Suprapubic skin (tissue), 4 donors: ENCODE measurements at regions not wholly inside any gene's neighbourhood (a gene's known extent, or its start where the extent isn't known, plus 50 kb on each side); places are given as distances from the start of the nearest gene placed in this dataset.

Experiments
- CTCF ChIP-seq, 2 donors: fragments of 200-600 bp in 1 of 2; fragments of 450-650 bp in 1 of 2; sonication (generic) in 1 of 2; IDR thresholded peaks; one replicate each; pipeline ENCODE4 v1.5.1; 2016 to 2019; ENCODE audit warnings: antibody characterized with exemption in 2 of 2, mild to moderate bottlenecking in 1 of 2, moderate library complexity in 1 of 2
- EP300 ChIP-seq: sonication (generic); formaldehyde crosslinking; IDR thresholded peaks from one replicate; pipeline ENCODE4 v1.6.1; 2017; ENCODE audit warnings: antibody characterized with exemption
- POLR2A ChIP-seq, 2 donors: fragments of 450-650 bp; IDR thresholded peaks; one replicate each; pipeline ENCODE4 v1.6.1; 2017; ENCODE audit warnings: antibody characterized with exemption in 2 of 2, mild to moderate bottlenecking in 2 of 2, moderate library complexity in 2 of 2
- POLR2AphosphoS5 ChIP-seq, 3 donors: sonication (generic); formaldehyde crosslinking; IDR thresholded peaks; one replicate each; pipeline ENCODE4 v1.6.1; 2017; ENCODE audit warnings: antibody characterized with exemption in 3 of 3

- no peak for TF ChIP-seq CTCF (IDR thresholded peaks at IDR 0.05)
- TF ChIP-seq POLR2AphosphoS5 (IDR thresholded peaks at IDR 0.05), result no peak
- no peak for TF ChIP-seq EP300
- no peak for TF ChIP-seq POLR2A (IDR thresholded peaks at IDR 0.05)
Measured at GRCh38 chr4:100290585-100290984, 100.3 kb upstream of the DDIT4L start.
